Aorta (tissue), 5 donors: ENCODE measurements at regions not wholly inside any gene's neighbourhood (a gene's known extent, or its start where the extent isn't known, plus 50 kb on each side); places are given as distances from the start of the nearest gene placed in this dataset.
"Not testable (repeated sequence)": the region's sequence is repeated elsewhere in the genome, so short reads cannot be mapped to it uniquely, and the experiment has no call there.

ENCODE experiments used
- ATAC-seq: fragments of 200-7000 bp; cut with Tn5 transposase; one replicate; pipeline ENCODE4 v1.9.1; 2022; ENCODE audit warnings: moderate library complexity; ENCODE audit not compliant: low FRiP score
- DNase-seq, 2 donors: peaks; one replicate each; pipeline ENCODE4 v3.0.0-alpha.2; 2020
- H3K27ac ChIP-seq, 2 donors: one replicate each; pipeline ENCODE4 v1.5.1; 2013; ENCODE audit warnings: low read length in 2 of 2, mild to moderate bottlenecking in 2 of 2, moderate library complexity in 2 of 2, control low read depth in 1 of 2, inconsistent platforms in 1 of 2, low read depth in 1 of 2
- H3K27me3 ChIP-seq, 2 donors: one replicate each; pipeline ENCODE4 v1.6.1; 2013; ENCODE audit warnings: control low read depth in 1 of 2, low read length in 1 of 2, mild to moderate bottlenecking in 1 of 2, moderate library complexity in 1 of 2; ENCODE audit not compliant: insufficient read depth in 2 of 2, control insufficient read depth in 1 of 2
- H3K36me3 ChIP-seq, 2 donors: one replicate each; pipeline ENCODE4 v1.6.1; 2013; ENCODE audit warnings: control low read depth in 1 of 2, low read length in 1 of 2, mild to moderate bottlenecking in 1 of 2; ENCODE audit not compliant: insufficient read depth in 2 of 2, control insufficient read depth in 1 of 2
- H3K4me1 ChIP-seq, 2 donors: one replicate each; pipeline ENCODE4 v1.6.1; 2013; ENCODE audit warnings: low read length in 2 of 2, control low read depth in 1 of 2, mild to moderate bottlenecking in 1 of 2, moderate library complexity in 1 of 2; ENCODE audit not compliant: insufficient read depth in 2 of 2, control insufficient read depth in 1 of 2
- H3K4me3 ChIP-seq, 2 donors: one replicate each; pipeline ENCODE4 v1.5.1; 2013; ENCODE audit warnings: low read length in 2 of 2, control low read depth in 1 of 2, mild to moderate bottlenecking in 1 of 2
- H3K9me3 ChIP-seq: one replicate; pipeline ENCODE4 v1.6.1; 2013; ENCODE audit warnings: mild to moderate bottlenecking, low read length; ENCODE audit not compliant: control insufficient read depth
- WGBS, 2 donors: extraction: QIAGEN DNeasy Blood & Tissue Kit; methylation state at CpG; one replicate each; pipeline ENCODE4 v1.1.7; 2013; 5-methylcytosine and 5-hydroxymethylcytosine counted together
- intact Hi-C, 2 donors: fragments of 100-400 bp; cut with DNase I; formaldehyde crosslinking; loops; one replicate each; pipeline versions ENCODE4 v1.14.2 to v1.15.0; 2022
- donor health status: healthy with polysubstance abuse.
- donor health status: Bipolar disorder and iron deficiency.
- donor health status: DM: no; HTN: no; CAD: no.
- donor health status: DM: no; HTN: no; CAD: no.
- donor health status: DM: yes; HTN: yes; CAD: no.

- H3K4me1 ChIP-seq, H3K36me3 ChIP-seq, ATAC-seq, H3K27me3 ChIP-seq, H3K4me3 ChIP-seq, H3K27ac ChIP-seq, intact Hi-C loops, DNase-seq, H3K9me3 ChIP-seq: not testable (repeated sequence)
- 73 to 89% methylated on average over 1 of the region's 1 CpG for WGBS, 2 donors
Measured at GRCh38 chr9:85824949-85825348, 83.2 kb upstream of the AGTPBP1 start.

DNA sequence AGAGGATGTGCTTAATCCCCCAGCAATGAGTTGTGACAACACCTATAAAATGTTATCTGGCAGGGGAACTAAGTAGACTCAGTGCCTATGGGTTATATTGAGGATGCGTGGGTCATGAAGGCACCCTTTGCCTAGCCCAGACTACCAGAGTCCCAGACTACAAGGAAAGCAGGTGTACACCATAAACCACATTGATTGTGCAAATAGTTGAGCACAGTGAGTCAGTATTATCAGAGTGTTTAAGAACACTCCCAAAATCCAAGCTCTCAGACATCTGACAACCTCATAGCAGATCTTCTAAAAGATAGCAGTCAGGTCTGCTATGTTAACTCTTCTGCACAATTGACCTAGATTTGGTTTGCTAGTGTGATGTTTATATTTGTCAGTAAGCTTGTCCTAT, 92.8 kb upstream of the AGTPBP1 start:
- intact Hi-C loops, result not testable (repeated sequence)
- WGBS, 2 donors, result 92 to 96% methylated on average over 1 of the region's 1 CpG

DNA sequence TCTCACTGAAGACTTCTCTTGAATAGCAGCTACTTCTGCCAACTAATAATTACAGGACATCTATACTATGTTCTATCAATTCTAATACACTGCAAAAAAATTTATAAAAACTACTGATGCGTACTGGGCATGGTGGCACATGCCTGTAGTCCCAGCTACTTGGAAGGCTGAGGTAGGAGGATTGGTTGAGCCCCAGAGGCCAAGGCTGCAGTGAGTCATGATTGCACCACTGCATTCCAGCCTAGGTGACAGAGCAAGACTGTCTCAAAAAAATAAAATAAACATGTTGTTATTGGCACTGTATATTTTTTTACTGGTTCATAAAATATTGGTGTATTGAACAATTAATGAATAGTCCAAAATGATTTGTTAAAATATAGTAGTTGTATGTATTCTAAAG, 97.0 kb upstream of the NAA35 start:
- intact Hi-C loops, H3K27ac ChIP-seq, H3K4me3 ChIP-seq, H3K9me3 ChIP-seq, DNase-seq, H3K27me3 ChIP-seq, H3K36me3 ChIP-seq, ATAC-seq, H3K4me1 ChIP-seq: not testable (repeated sequence)
- 98 to 99% methylated on average over 1 of the region's 1 CpG for WGBS, 2 donors

More for the DNA sequence above, 92.8 kb upstream of the AGTPBP1 start:
- ATAC-seq, H3K36me3 ChIP-seq, H3K4me3 ChIP-seq, H3K4me1 ChIP-seq, DNase-seq, H3K9me3 ChIP-seq, H3K27ac ChIP-seq, H3K27me3 ChIP-seq: not testable (repeated sequence)

DNA sequence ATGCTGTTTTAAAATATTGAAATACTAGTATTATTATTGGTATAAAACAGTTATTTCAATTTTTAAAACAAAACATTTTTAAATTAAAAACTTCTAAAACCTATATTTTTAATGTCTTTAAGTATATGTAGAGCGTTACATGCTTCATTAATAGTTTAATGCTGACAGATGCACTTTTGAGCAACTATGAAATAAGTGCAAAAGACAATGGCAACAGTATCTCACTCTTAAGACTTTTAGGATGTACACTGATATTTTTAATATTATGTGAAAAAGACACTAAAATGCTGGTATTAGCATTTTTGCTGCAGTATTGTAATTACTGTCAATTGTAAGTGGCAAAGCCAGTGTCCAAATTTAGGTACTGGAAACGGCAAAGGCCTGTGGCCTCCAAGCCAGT, 93.2 kb upstream of the NAA35 start:
- intact Hi-C loops, ATAC-seq, H3K27me3 ChIP-seq, H3K36me3 ChIP-seq, H3K27ac ChIP-seq, H3K4me3 ChIP-seq, H3K4me1 ChIP-seq, DNase-seq, H3K9me3 ChIP-seq: not testable (repeated sequence)
- WGBS, 2 donors, result 92 to 93% methylated on average over 2 of the region's 2 CpGs

GRCh38 chr9:85858056-85858750, 82.7 kb upstream of the NAA35 start:
- H3K4me3 ChIP-seq, result no peak overlapping the region
- ATAC-seq, result no peak
- DNase-seq, result no peak
- peaks cover 2 to 3% of the 10 kb centered on the region in 2 donors for H3K36me3 ChIP-seq
- no peaks in the 10 kb centered on the region for H3K4me1 ChIP-seq
- H3K27me3 ChIP-seq, result no peaks in the 10 kb centered on the region
- no peaks in the 10 kb centered on the region for H3K9me3 ChIP-seq
- intact Hi-C loops, result no loop called here
- H3K27ac ChIP-seq, result no peak overlapping the region
- 82 to 83% methylated on average over 5 of the region's 5 CpGs for WGBS, 2 donors

- H3K4me1 ChIP-seq, result peaks cover 0 to 1% of the 10 kb centered on the region in 2 donors
- intact Hi-C loops, result no loop called here
- no peaks in the 10 kb centered on the region for H3K27me3 ChIP-seq
- peaks cover 2 to 6% of the 10 kb centered on the region in 2 donors for H3K36me3 ChIP-seq
- DNase-seq, result no peak
- ATAC-seq, result no peak
- no peak overlapping the region for H3K27ac ChIP-seq
- WGBS, 2 donors, result 61 to 64% methylated on average over 1 of the region's 1 CpG
- no peak overlapping the region for H3K4me3 ChIP-seq
- no peaks in the 10 kb centered on the region for H3K9me3 ChIP-seq
Measured at GRCh38 chr9:85859765-85860164, 81.2 kb upstream of the NAA35 start.

DNA sequence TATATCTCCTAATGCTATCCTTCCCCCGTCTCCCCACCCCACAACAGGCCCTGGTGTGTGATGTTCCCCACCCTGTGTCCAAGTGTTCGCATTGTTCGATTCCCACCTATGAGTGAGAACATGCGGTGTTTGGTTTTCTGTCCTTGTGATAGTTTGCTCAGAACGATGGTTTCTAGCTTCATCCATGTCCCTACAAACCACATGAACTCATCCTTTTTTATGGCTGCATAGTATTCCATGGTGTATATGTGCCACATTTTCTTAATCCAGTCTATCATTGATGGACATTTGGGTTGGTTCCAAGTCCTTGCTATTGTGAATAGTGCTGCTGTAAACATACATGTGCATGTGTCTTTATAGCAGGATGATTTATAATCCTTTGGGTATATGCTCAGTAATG, 79.1 kb upstream of the NAA35 start:
- WGBS, 2 donors, result 97 to 100% methylated on average over 5 of the region's 5 CpGs
- intact Hi-C loops, ATAC-seq, H3K27ac ChIP-seq, H3K4me3 ChIP-seq, H3K36me3 ChIP-seq, H3K4me1 ChIP-seq, H3K27me3 ChIP-seq, H3K9me3 ChIP-seq, DNase-seq: not testable (repeated sequence)

- intact Hi-C loops, result no loop called here
- Histone ChIP-seq H3K4me3 (no peak overlapping the region), H3K36me3 (peaks cover 2 to 6% of the 10 kb centered on the region in 2 donors), H3K9me3 (no peaks in the 10 kb centered on the region), H3K27ac (no peak overlapping the region), H3K27me3 (no peaks in the 10 kb centered on the region), H3K4me1 (peaks cover 0 to 1% of the 10 kb centered on the region in 2 donors)
- ATAC-seq (no peak), DNase-seq (no peak)
- 96 to 98% methylated on average over 2 of the region's 2 CpGs for WGBS, 2 donors
Measured at GRCh38 chr9:85863875-85864274, 77.1 kb upstream of the NAA35 start.

- Histone ChIP-seq H3K4me1 (no peaks in the 10 kb centered on the region), H3K27me3 (no peaks in the 10 kb centered on the region), H3K36me3 (no peaks in the 10 kb centered on the region), H3K27ac (no peak overlapping the region), H3K9me3 (peaks cover 2% of the 10 kb centered on the region), H3K4me3 (no peak overlapping the region)
- DNase-seq (no peak), ATAC-seq (no peak)
- intact Hi-C loops, result no loop called here
- WGBS, 2 donors, result 74 to 77% methylated on average over 2 of the region's 2 CpGs
Measured at GRCh38 chr9:85871008-85871407, 69.9 kb upstream of the NAA35 start.
